PFSK-1 (cell line): ENCODE measurements at regions not wholly inside any gene's neighbourhood (a gene's known extent, or its start where the extent isn't known, plus 50 kb on each side); places are given as distances from the start of the nearest gene placed in this dataset.

Experiments
- FOXP2 ChIP-seq: optimal IDR thresholded peaks from 2 replicates; pipeline ENCODE3; 2011; ENCODE audit warnings: borderline replicate concordance, control low read depth, inconsistent platforms; ENCODE audit not compliant: insufficient read depth; ENCODE audit errors: extremely low read length, extremely low read depth
- POLR2AphosphoS5 ChIP-seq: IDR thresholded peaks from 2 replicates; pipeline ENCODE4 v1.6.1; 2012; ENCODE audit warnings: low read depth, mild to moderate bottlenecking, control low read depth, low read length, moderate library complexity
- SIN3A ChIP-seq: IDR thresholded peaks from 2 replicates; pipeline ENCODE4 v1.6.1; 2012; ENCODE audit warnings: mild to moderate bottlenecking, low read length, moderate library complexity, borderline replicate concordance; ENCODE audit not compliant: insufficient read depth
- TAF1 ChIP-seq: IDR thresholded peaks from 2 replicates; pipeline ENCODE4 v1.6.1; 2012; ENCODE audit warnings: low read length, control low read depth, borderline replicate concordance; ENCODE audit not compliant: insufficient read depth
- TF ChIP-seq, protein P1 (sequence below), 2 experiments: IDR thresholded peaks; 2 replicates each; pipeline versions ENCODE4 v1.6.1 to v1.8.0; 2011 to 2012; ENCODE audit warnings: low read depth in 2 of 2, low read length in 2 of 2, control low read depth in 1 of 2, inconsistent platforms in 1 of 2, mild to moderate bottlenecking in 1 of 2, moderate library complexity in 1 of 2; ENCODE audit not compliant: insufficient read depth in 1 of 2

DNA sequence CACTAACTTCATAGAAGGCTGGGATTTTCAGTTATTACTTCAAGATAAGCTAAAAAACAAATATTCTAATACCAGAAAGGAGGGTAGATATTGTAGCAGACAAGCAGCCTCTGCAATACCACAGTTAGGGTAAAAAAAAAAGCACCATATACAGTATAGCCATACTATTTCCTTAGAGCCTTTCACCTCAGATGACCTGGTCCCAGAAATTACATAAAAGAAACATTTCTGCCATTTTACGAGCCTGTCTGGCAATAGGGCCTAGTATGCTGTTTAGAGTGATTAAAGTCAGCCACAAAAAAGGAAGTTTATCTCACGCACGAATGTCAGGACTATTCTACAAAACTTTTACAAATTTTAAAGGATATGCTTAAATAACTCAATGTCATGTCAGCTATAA lies 1016.6 kb downstream of the PLOD2 start:
- TF ChIP-seq POLR2AphosphoS5 (no peak), FOXP2 (no peak), TAF1 (no peak), SIN3A (no peak)
- TF ChIP-seq, protein P1, sequence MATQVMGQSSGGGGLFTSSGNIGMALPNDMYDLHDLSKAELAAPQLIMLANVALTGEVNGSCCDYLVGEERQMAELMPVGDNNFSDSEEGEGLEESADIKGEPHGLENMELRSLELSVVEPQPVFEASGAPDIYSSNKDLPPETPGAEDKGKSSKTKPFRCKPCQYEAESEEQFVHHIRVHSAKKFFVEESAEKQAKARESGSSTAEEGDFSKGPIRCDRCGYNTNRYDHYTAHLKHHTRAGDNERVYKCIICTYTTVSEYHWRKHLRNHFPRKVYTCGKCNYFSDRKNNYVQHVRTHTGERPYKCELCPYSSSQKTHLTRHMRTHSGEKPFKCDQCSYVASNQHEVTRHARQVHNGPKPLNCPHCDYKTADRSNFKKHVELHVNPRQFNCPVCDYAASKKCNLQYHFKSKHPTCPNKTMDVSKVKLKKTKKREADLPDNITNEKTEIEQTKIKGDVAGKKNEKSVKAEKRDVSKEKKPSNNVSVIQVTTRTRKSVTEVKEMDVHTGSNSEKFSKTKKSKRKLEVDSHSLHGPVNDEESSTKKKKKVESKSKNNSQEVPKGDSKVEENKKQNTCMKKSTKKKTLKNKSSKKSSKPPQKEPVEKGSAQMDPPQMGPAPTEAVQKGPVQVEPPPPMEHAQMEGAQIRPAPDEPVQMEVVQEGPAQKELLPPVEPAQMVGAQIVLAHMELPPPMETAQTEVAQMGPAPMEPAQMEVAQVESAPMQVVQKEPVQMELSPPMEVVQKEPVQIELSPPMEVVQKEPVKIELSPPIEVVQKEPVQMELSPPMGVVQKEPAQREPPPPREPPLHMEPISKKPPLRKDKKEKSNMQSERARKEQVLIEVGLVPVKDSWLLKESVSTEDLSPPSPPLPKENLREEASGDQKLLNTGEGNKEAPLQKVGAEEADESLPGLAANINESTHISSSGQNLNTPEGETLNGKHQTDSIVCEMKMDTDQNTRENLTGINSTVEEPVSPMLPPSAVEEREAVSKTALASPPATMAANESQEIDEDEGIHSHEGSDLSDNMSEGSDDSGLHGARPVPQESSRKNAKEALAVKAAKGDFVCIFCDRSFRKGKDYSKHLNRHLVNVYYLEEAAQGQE (IDR thresholded peaks at IDR 0.05; ENCODE audit: insufficient read depth in 1 of 2, low read depth in 2 of 2, low read length in 2 of 2) = no peak

DNA sequence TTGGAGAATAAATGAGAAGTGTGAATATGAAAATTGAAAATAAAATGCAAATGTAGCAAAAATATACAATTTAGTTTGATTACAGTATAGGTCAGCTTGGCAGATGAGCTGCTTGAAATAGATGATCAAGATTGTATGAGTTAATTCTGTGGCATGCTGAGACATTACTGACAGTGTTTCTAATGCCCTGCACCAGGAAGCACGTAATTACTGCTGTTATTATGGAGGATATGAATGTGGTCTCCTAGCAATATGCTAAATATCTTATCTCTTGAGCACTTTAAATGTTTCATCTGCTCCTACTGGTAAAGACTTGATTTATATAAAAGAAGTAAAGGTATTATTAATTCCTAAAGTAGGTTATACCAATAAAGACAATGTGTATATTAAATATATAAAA lies 1015.5 kb downstream of the PLOD2 start:
- TF ChIP-seq, protein P1 (IDR thresholded peaks at IDR 0.05; ENCODE audit: insufficient read depth in 1 of 2, low read depth in 2 of 2, low read length in 2 of 2) = no peak

DNA sequence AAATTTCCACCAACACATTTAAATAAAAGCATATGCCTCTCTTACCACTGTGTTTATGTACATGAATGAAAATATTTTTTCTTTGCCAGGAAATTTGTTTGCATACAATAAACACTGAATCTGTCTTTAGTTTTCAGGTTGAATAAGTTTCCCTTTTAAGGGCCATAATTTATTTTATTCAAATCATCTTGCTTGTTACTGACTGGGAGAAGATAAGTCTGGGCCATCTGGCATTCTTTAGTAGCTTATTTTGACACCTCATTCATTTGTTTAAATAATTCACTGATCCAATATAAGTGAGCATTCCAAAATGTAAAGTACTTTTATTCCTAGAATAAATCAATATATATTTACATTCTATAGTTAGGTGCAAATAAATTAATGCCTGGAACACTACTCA lies 1001.3 kb downstream of the PLOD2 start:
- TF ChIP-seq FOXP2 = no peak
- TF ChIP-seq, protein P1 (IDR thresholded peaks at IDR 0.05; ENCODE audit: insufficient read depth in 1 of 2, low read depth in 2 of 2, low read length in 2 of 2) = no peak
- TF ChIP-seq SIN3A = no peak
- no peak for TF ChIP-seq TAF1
- no peak for TF ChIP-seq POLR2AphosphoS5

DNA sequence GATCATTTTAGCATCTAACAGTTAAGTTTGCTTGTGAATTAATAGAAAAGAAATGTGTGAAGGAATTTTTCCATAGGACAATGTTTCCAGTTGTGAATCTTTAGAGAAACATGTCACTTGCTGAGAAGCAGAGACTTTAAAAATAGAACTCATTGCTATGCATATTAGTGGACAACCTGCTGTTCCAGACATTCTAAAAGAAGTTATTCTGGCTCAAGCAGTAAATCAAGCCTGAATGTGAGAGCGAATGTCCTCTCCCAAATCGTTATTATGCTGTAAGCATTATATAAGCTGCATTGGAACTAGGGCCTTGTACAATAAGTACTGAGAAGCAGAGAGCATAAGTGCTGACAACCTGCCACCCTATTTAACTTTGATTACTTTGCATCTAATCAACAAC lies 990.9 kb downstream of the PLOD2 start:
- TF ChIP-seq TAF1 = no peak

DNA sequence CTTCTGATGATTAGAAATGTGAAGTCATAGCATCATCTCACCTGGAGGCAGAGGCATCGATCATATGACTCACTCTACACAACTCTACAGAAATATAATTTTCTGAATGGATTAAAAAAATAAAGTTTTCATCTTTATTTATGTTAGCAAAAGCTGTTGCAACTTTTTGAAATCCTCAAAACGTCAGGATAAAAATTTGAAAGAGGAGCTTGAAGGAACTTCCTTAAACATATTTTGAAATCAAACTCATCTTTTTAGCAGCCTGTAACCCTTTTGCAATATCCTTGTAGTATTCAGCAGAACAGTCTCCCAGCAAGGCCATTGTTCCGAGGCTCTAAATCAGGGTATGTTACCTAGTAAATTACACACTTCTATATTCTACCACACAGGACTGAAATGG lies 985.4 kb downstream of the PLOD2 start:
- TF ChIP-seq SIN3A (no peak), POLR2AphosphoS5 (no peak), FOXP2 (no peak), TAF1 (no peak)
- TF ChIP-seq, protein P1 (IDR thresholded peaks at IDR 0.05; ENCODE audit: insufficient read depth in 1 of 2, low read depth in 2 of 2, low read length in 2 of 2) = no peak

DNA sequence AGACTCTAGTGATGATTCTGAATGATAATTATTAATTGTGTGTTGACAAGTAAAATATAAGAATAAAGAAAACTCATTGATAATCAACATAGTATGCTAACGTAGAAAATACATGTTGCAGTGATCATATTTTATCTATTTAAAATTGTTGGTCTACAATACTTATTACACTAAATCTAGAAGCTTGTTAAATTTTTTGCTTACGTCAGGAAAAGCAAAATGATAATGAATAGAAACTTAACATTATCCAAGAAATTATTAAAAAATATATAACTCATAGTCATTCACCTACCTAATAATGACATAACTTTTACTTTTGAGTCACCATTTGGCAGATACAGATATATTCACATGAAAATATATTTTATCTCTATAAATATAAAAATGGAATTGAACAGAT lies 984.1 kb downstream of the PLOD2 start:
- TF ChIP-seq, protein P1 (IDR thresholded peaks at IDR 0.05; ENCODE audit: insufficient read depth in 1 of 2, low read depth in 2 of 2, low read length in 2 of 2) = no peak
- TF ChIP-seq FOXP2 = no peak
- no peak for TF ChIP-seq TAF1
- no peak for TF ChIP-seq SIN3A
- TF ChIP-seq POLR2AphosphoS5 = no peak
